ENCODE measurements at regions not wholly inside any gene's neighbourhood (a gene's known extent, or its start where the extent isn't known, plus 50 kb on each side); places are given as distances from the start of the nearest gene placed in this dataset.

- no peaks in the 10 kb centered on the region for H3K9me3 ChIP-seq
- no peaks in the 10 kb centered on the region for H3K27me3 ChIP-seq
- WGBS, 2 donors (ENCODE audit: low coverage in 1 of 2), result 26 to 29% methylated on average over 2 of the region's 2 CpGs
- H3K4me1 ChIP-seq, result no peaks in the 10 kb centered on the region
- no peak overlapping the region for H3K4me3 ChIP-seq
- TF ChIP-seq CTCF (IDR thresholded peaks at IDR 0.05), result no peak
- TF ChIP-seq POLR2AphosphoS5 (IDR thresholded peaks at IDR 0.05), result no peak
- no peak for TF ChIP-seq EP300 (IDR thresholded peaks at IDR 0.05; ENCODE audit: low read depth)
- TF ChIP-seq POLR2A (IDR thresholded peaks at IDR 0.05), result no peak
- in situ Hi-C loops (cut with MboI; ENCODE audit: low pct_ligation_motif_present in 1 of 4, low pct_unique_long_range_greater_than_20kb in 1 of 4, low sequenced_read_pairs in 3 of 4), result no loop called here
- intact Hi-C loops (cut with DNase I; ENCODE audit: low total_unique reads), result no loop called here
- H3K27ac ChIP-seq, result no peak overlapping the region
- H3K36me3 ChIP-seq, result no peaks in the 10 kb centered on the region
- no peak for DNase-seq
Observed at GRCh38 chr6:81228912-81229555, 523.4 kb downstream of the TENT5A start.

- 64% methylated on average over 1 of the region's 1 CpG for WGBS, 2 donors (ENCODE audit: low coverage in 1 of 2)
- Histone ChIP-seq H3K4me1 (no peaks in the 10 kb centered on the region), H3K4me3 (no peak overlapping the region), H3K27me3 (no peaks in the 10 kb centered on the region), H3K27ac (no peak overlapping the region), H3K9me3 (no peaks in the 10 kb centered on the region), H3K36me3 (no peaks in the 10 kb centered on the region)
- DNase-seq, result no peak
- in situ Hi-C loops (cut with MboI; ENCODE audit: low pct_ligation_motif_present in 1 of 4, low pct_unique_long_range_greater_than_20kb in 1 of 4, low sequenced_read_pairs in 3 of 4) (no loop called here), intact Hi-C loops (cut with DNase I; ENCODE audit: low total_unique reads) (no loop called here)
- no peak for TF ChIP-seq POLR2AphosphoS5 (IDR thresholded peaks at IDR 0.05)
- no peak for TF ChIP-seq EP300 (IDR thresholded peaks at IDR 0.05; ENCODE audit: low read depth)
- no peak for TF ChIP-seq POLR2A (IDR thresholded peaks at IDR 0.05)
- no peak for TF ChIP-seq CTCF (IDR thresholded peaks at IDR 0.05)
Observed at GRCh38 chr6:81226957-81227356, 525.5 kb downstream of the TENT5A start.

GRCh38 chr6:81216668-81217067 is 535.8 kb downstream of the TENT5A start:
- H3K4me1 ChIP-seq, result no peaks in the 10 kb centered on the region
- H3K27me3 ChIP-seq, result no peaks in the 10 kb centered on the region
- H3K27ac ChIP-seq, result no peak overlapping the region
- TF ChIP-seq EP300 (IDR thresholded peaks at IDR 0.05; ENCODE audit: low read depth) (no peak), POLR2AphosphoS5 (IDR thresholded peaks at IDR 0.05) (no peak), CTCF (IDR thresholded peaks at IDR 0.05) (no peak), POLR2A (IDR thresholded peaks at IDR 0.05) (no peak)
- no peak overlapping the region for H3K4me3 ChIP-seq
- intact Hi-C loops (cut with DNase I; ENCODE audit: low total_unique reads), result no loop called here
- no peaks in the 10 kb centered on the region for H3K36me3 ChIP-seq
- WGBS, 2 donors (ENCODE audit: low coverage in 1 of 2), result 60 to 79% methylated on average over 1 to 3 of the region's 3 CpGs
- no peaks in the 10 kb centered on the region for H3K9me3 ChIP-seq
- in situ Hi-C loops (cut with MboI; ENCODE audit: low pct_ligation_motif_present in 1 of 4, low pct_unique_long_range_greater_than_20kb in 1 of 4, low sequenced_read_pairs in 3 of 4), result no loop called here
- DNase-seq, result no peak

GRCh38 chr6:81215092-81215432 is 537.4 kb downstream of the TENT5A start:
- 80 to 83% methylated on average over 2 to 4 of the region's 7 CpGs for WGBS, 2 donors (ENCODE audit: low coverage in 1 of 2)

More at GRCh38 chr6:81215092-81215432, 537.4 kb downstream of the TENT5A start:
- no peak for DNase-seq
- intact Hi-C loops (cut with DNase I; ENCODE audit: low total_unique reads) (no loop called here), in situ Hi-C loops (cut with MboI; ENCODE audit: low pct_ligation_motif_present in 1 of 4, low pct_unique_long_range_greater_than_20kb in 1 of 4, low sequenced_read_pairs in 3 of 4) (no loop called here)
- TF ChIP-seq POLR2AphosphoS5 (IDR thresholded peaks at IDR 0.05), result no peak
- TF ChIP-seq EP300 (IDR thresholded peaks at IDR 0.05; ENCODE audit: low read depth), result no peak
- no peak for TF ChIP-seq CTCF (IDR thresholded peaks at IDR 0.05)
- TF ChIP-seq POLR2A (IDR thresholded peaks at IDR 0.05), result no peak
- no peaks in the 10 kb centered on the region for H3K9me3 ChIP-seq
- H3K27ac ChIP-seq, result no peak overlapping the region
- no peak overlapping the region for H3K4me3 ChIP-seq
- H3K4me1 ChIP-seq, result no peaks in the 10 kb centered on the region
- H3K27me3 ChIP-seq, result no peaks in the 10 kb centered on the region
- no peaks in the 10 kb centered on the region for H3K36me3 ChIP-seq

Data from transverse colon (tissue), 4 donors.